H9 (cell line): ENCODE measurements at regions not wholly inside any gene's neighbourhood (a gene's known extent, or its start where the extent isn't known, plus 50 kb on each side); places are given as distances from the start of the nearest gene placed in this dataset.

Source experiments
- DNase-seq: peaks from one replicate; pipeline ENCODE4 v3.0.0-alpha.2; 2017
- H2AFZ ChIP-seq: one replicate; pipeline ENCODE4 v1.6.1; 2013; ENCODE audit warnings: mild to moderate bottlenecking, low read length, control low read depth, moderate library complexity
- H2AK5ac ChIP-seq: 2 replicates; pipeline ENCODE4 v1.6.1; 2013; ENCODE audit warnings: low read length, control low read depth, mixed read lengths; ENCODE audit not compliant: insufficient read length
- H2BK120ac ChIP-seq: one replicate; pipeline ENCODE4 v1.6.1; 2013; ENCODE audit warnings: low read depth, mild to moderate bottlenecking, low read length, control low read depth, inconsistent platforms; ENCODE audit not compliant: poor library complexity, severe bottlenecking
- H2BK12ac ChIP-seq: 2 replicates; pipeline ENCODE4 v1.6.1; 2013; ENCODE audit warnings: low read length, control low read depth, mixed read lengths, low read depth; ENCODE audit not compliant: insufficient read length
- H2BK15ac ChIP-seq: 2 replicates; pipeline ENCODE4 v1.6.1; 2013; ENCODE audit warnings: low read depth, low read length, control low read depth
- H2BK20ac ChIP-seq: one replicate; pipeline ENCODE4 v1.6.1; 2013; ENCODE audit warnings: low read depth, mild to moderate bottlenecking, low read length, control low read depth, inconsistent platforms; ENCODE audit not compliant: poor library complexity, severe bottlenecking
- H2BK5ac ChIP-seq: 2 replicates; pipeline ENCODE4 v1.6.1; 2013; ENCODE audit warnings: low read length, control low read depth, mixed read lengths; ENCODE audit not compliant: insufficient read length
- H3K14ac ChIP-seq: 2 replicates; pipeline ENCODE4 v1.6.1; 2013; ENCODE audit warnings: low read length, control low read depth; ENCODE audit not compliant: insufficient read depth
- H3K18ac ChIP-seq: 2 replicates; pipeline ENCODE4 v1.6.1; 2013; ENCODE audit warnings: low read depth, mild to moderate bottlenecking, mixed read lengths, low read length, control low read depth; ENCODE audit not compliant: insufficient read length
- H3K23ac ChIP-seq: 2 replicates; pipeline ENCODE4 v1.6.1; 2013; ENCODE audit warnings: low read length, control low read depth, mixed read lengths, low read depth; ENCODE audit not compliant: insufficient read length
- H3K23me2 ChIP-seq: 2 replicates; pipeline ENCODE4 v1.6.1; 2013; ENCODE audit warnings: low read depth, mild to moderate bottlenecking, mixed read lengths, low read length, control low read depth; ENCODE audit not compliant: insufficient read length, poor library complexity, severe bottlenecking
- H3K27ac ChIP-seq: 2 replicates; pipeline ENCODE4 v1.5.1; 2013; ENCODE audit warnings: low read length, control low read depth, mixed read lengths, low read depth; ENCODE audit not compliant: insufficient read length
- H3K27me3 ChIP-seq: 2 replicates; pipeline ENCODE4 v1.6.1; 2013; ENCODE audit warnings: low read length, control low read depth, inconsistent platforms; ENCODE audit not compliant: insufficient read depth
- H3K4ac ChIP-seq: 2 replicates; pipeline ENCODE4 v1.6.1; 2013; ENCODE audit warnings: low read depth, mild to moderate bottlenecking, control low read depth, inconsistent platforms, low read length, moderate library complexity
- H3K4me1 ChIP-seq: 2 replicates; pipeline ENCODE4 v1.6.1; 2013; ENCODE audit warnings: low read length, control low read depth, inconsistent platforms; ENCODE audit not compliant: insufficient read depth
- H3K4me2 ChIP-seq: 2 replicates; pipeline ENCODE4 v1.6.1; 2013; ENCODE audit warnings: low read length, control low read depth, mixed read lengths; ENCODE audit not compliant: insufficient read length, insufficient read depth
- H3K56ac ChIP-seq: 2 replicates; pipeline ENCODE4 v1.6.1; 2013; ENCODE audit warnings: low read depth, mild to moderate bottlenecking, mixed read lengths, low read length, control low read depth; ENCODE audit not compliant: insufficient read length
- H3K79me1 ChIP-seq: 2 replicates; pipeline ENCODE4 v1.6.1; 2013; ENCODE audit warnings: low read depth, mild to moderate bottlenecking, moderate library complexity, low read length, control low read depth, inconsistent platforms; ENCODE audit not compliant: insufficient read depth, poor library complexity, severe bottlenecking
- H3K79me2 ChIP-seq: 2 replicates; pipeline ENCODE4 v1.6.1; 2013; ENCODE audit warnings: low read length, control low read depth, inconsistent platforms; ENCODE audit not compliant: insufficient read depth
- H3K9ac ChIP-seq: 2 replicates; pipeline ENCODE4 v1.6.1; 2013; ENCODE audit warnings: low read length, control low read depth, mixed read lengths; ENCODE audit not compliant: insufficient read length; ENCODE audit errors: extremely low read depth
- H3K9me3 ChIP-seq: one replicate; pipeline ENCODE4 v1.6.1; 2013; ENCODE audit warnings: low read depth, low read length, inconsistent platforms; ENCODE audit not compliant: control insufficient read depth
- H3T11ph ChIP-seq: one replicate; pipeline ENCODE4 v1.6.1; 2013; ENCODE audit warnings: mild to moderate bottlenecking, low read length, control low read depth, inconsistent platforms
- H4K20me1 ChIP-seq: one replicate; pipeline ENCODE4 v1.6.1; 2013; ENCODE audit not compliant: control insufficient read depth, insufficient read length, insufficient read depth
- H4K5ac ChIP-seq: 2 replicates; pipeline ENCODE4 v1.6.1; 2013; ENCODE audit warnings: low read depth, mild to moderate bottlenecking, mixed read lengths, low read length, control low read depth; ENCODE audit not compliant: insufficient read length
- H4K8ac ChIP-seq: replicated peaks from 2 replicates; pipeline ENCODE4 v1.6.1; 2013; ENCODE audit warnings: low read length, control low read depth, mixed read lengths, low read depth; ENCODE audit not compliant: insufficient read length
- H4K91ac ChIP-seq: 2 replicates; pipeline ENCODE4 v1.6.1; 2013; ENCODE audit warnings: low read depth, mild to moderate bottlenecking, moderate library complexity, mixed read lengths, low read length, control low read depth; ENCODE audit not compliant: insufficient read length
- H3K27ac Mint-ChIP-seq, 3 experiments: 2 replicates in 2 of 3; 3 replicates in 1 of 3; pipeline ENCODE4 v1.8.0; 2020 to 2021; ENCODE audit warnings: mixed read lengths in 3 of 3, mild to moderate bottlenecking in 1 of 3, moderate library complexity in 1 of 3
- H3K27me3 Mint-ChIP-seq: 2 replicates; pipeline ENCODE4 v1.8.0; 2021; ENCODE audit warnings: low read depth, mild to moderate bottlenecking, moderate library complexity, mixed read lengths
- H3K36me3 Mint-ChIP-seq, 3 experiments: 2 replicates in 2 of 3; 3 replicates in 1 of 3; pipeline ENCODE4 v1.8.0; 2020 to 2021; ENCODE audit warnings: low read depth in 3 of 3, mixed read lengths in 3 of 3; ENCODE audit not compliant: insufficient read depth in 1 of 3
- H3K4me1 Mint-ChIP-seq, 2 experiments: 2 replicates each; pipeline ENCODE4 v1.8.0; 2020; ENCODE audit warnings: mixed read lengths in 2 of 2
- H3K4me3 Mint-ChIP-seq, 2 experiments: 2 replicates in 1 of 2; 3 replicates in 1 of 2; pipeline ENCODE4 v1.8.0; 2020 to 2021; ENCODE audit warnings: mild to moderate bottlenecking in 2 of 2, mixed read lengths in 2 of 2, moderate library complexity in 1 of 2
- H3K9me3 Mint-ChIP-seq, 2 experiments: 2 replicates in 1 of 2; 3 replicates in 1 of 2; pipeline ENCODE4 v1.8.0; 2020; ENCODE audit warnings: mild to moderate bottlenecking in 2 of 2, mixed read lengths in 2 of 2, moderate library complexity in 1 of 2
- WGBS: extraction: QIAGEN DNeasy Blood & Tissue Kit; methylation state at CpG from one replicate; pipeline ENCODE4 v1.1.7; 2013; ENCODE audit warnings: missing lambda C conversion rate, low lambda C conversion rate, mixed read lengths; ENCODE audit not compliant: insufficient read length; ENCODE audit errors: extremely low coverage; 5-methylcytosine and 5-hydroxymethylcytosine counted together
- TF ChIP-seq, protein P1 (sequence below): fragments of 200-600 bp; sonication (generic); conservative IDR thresholded peaks from 3 replicates; pipeline ENCODE4 v1.8.0; 2021; ENCODE audit warnings: antibody characterized with exemption, mild to moderate bottlenecking

DNA sequence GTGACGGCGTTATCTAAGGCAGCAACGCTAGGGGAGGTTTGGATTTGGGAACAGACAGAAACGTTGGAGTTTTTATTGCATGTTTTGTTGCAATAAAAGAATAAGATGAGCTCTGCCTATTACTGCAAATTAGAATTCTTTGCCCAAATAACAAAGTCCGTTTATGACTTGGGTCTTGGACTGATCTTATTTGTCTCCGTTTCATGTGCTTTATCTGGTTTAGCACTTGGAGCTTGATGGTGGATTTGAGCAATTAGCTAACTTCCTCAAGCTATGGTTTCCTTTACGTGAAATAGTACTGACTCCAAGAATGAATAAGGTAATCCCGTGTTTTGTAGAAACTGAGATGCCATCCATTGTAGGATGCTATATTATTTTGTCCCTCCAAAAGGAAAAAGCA is 233.0 kb upstream of the IRX5 start:
- no peak overlapping the region for H3K23ac ChIP-seq
- no peak overlapping the region for H3K18ac ChIP-seq
- no peaks in the 10 kb centered on the region for H3K27me3 ChIP-seq
- no peak overlapping the region for H3K9ac ChIP-seq
- H3K56ac ChIP-seq = no peak overlapping the region
- H3K4me2 ChIP-seq = no peak overlapping the region
- H4K8ac ChIP-seq = no peak overlapping the region
- Mint-ChIP-seq H3K36me3 (0 out of 7 replicates have a peak, but pooled peaks cover 0 to 4% (median 0%) of the 10 kb centered on the region in 3 experiments), H3K9me3 (peaks cover 2 to 3% of the 10 kb centered on the region in 2 experiments; a peak in 2 of 5 replicates), H3K27ac (no peak overlapping the region), H3K27me3 (peaks cover 2% of the 10 kb centered on the region; the same call in 1 of the 2 replicates), H3K4me3 (no peak overlapping the region), H3K4me1 (no peaks in the 10 kb centered on the region)
- H2AFZ ChIP-seq = no peak overlapping the region
- H3K14ac ChIP-seq = no peak overlapping the region
- no peak overlapping the region for H2BK20ac ChIP-seq
- no peak overlapping the region for H2BK12ac ChIP-seq
- no CpG with 5 or more reads among the region's 8 CpGs for WGBS
- H4K5ac ChIP-seq = no peak overlapping the region
- no peak for DNase-seq
- H2AK5ac ChIP-seq = no peak overlapping the region
- no peak overlapping the region for H2BK15ac ChIP-seq
- no peak overlapping the region for H2BK120ac ChIP-seq
- H3K4ac ChIP-seq = no peak overlapping the region
- H3K23me2 ChIP-seq = no peaks in the 10 kb centered on the region
- H3K27ac ChIP-seq = no peak overlapping the region
- no peak overlapping the region for H3T11ph ChIP-seq
- H4K20me1 ChIP-seq = no peaks in the 10 kb centered on the region
- no peak overlapping the region for H4K91ac ChIP-seq
- no peaks in the 10 kb centered on the region for H3K79me1 ChIP-seq
- H3K9me3 ChIP-seq = no peaks in the 10 kb centered on the region
- H3K79me2 ChIP-seq = no peaks in the 10 kb centered on the region
- H2BK5ac ChIP-seq = no peak overlapping the region
- TF ChIP-seq, protein P1, sequence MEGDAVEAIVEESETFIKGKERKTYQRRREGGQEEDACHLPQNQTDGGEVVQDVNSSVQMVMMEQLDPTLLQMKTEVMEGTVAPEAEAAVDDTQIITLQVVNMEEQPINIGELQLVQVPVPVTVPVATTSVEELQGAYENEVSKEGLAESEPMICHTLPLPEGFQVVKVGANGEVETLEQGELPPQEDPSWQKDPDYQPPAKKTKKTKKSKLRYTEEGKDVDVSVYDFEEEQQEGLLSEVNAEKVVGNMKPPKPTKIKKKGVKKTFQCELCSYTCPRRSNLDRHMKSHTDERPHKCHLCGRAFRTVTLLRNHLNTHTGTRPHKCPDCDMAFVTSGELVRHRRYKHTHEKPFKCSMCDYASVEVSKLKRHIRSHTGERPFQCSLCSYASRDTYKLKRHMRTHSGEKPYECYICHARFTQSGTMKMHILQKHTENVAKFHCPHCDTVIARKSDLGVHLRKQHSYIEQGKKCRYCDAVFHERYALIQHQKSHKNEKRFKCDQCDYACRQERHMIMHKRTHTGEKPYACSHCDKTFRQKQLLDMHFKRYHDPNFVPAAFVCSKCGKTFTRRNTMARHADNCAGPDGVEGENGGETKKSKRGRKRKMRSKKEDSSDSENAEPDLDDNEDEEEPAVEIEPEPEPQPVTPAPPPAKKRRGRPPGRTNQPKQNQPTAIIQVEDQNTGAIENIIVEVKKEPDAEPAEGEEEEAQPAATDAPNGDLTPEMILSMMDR = no peak
- H3K4me1 ChIP-seq = no peaks in the 10 kb centered on the region
